ENCODE measurements at regions not wholly inside any gene's neighbourhood (a gene's known extent, or its start where the extent isn't known, plus 50 kb on each side); places are given as distances from the start of the nearest gene placed in this dataset.

DNA sequence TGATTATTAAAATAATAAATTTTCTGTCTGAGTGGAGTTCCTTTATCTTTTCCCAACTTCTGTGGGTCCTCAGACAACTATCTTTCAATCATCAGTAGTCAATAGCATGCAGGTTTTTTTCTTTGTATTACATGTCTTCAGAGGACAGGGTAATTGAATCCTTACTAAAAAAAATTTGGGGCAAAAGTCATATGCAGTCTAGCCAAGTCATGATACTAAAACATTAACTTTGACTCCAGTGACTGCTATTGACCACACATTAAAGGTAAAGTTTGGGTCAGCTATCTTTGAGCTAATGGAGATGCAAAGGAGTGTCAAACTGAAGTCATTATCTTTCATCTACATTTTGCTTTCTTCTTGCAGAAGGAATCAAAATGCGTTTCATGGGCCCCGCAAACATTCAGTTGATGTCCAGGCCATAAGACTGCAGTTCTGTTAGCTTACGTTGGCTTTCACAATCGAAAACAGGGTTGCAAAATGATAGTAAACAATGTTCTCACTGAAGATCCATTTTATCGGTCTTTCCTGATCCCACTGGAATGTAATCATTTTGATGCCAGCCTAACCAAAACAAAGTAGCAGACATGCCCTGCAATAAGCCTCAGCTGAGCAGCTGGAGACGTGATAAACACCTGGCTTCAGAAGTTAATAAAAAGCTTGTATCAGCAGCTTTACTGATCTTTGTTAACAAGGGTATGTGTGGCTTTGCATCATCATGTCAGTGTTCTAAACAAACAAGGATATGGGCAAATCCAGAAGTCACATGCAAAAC is 186.1 kb upstream of the PRLR start (continued):
- TF ChIP-seq, protein P1, sequence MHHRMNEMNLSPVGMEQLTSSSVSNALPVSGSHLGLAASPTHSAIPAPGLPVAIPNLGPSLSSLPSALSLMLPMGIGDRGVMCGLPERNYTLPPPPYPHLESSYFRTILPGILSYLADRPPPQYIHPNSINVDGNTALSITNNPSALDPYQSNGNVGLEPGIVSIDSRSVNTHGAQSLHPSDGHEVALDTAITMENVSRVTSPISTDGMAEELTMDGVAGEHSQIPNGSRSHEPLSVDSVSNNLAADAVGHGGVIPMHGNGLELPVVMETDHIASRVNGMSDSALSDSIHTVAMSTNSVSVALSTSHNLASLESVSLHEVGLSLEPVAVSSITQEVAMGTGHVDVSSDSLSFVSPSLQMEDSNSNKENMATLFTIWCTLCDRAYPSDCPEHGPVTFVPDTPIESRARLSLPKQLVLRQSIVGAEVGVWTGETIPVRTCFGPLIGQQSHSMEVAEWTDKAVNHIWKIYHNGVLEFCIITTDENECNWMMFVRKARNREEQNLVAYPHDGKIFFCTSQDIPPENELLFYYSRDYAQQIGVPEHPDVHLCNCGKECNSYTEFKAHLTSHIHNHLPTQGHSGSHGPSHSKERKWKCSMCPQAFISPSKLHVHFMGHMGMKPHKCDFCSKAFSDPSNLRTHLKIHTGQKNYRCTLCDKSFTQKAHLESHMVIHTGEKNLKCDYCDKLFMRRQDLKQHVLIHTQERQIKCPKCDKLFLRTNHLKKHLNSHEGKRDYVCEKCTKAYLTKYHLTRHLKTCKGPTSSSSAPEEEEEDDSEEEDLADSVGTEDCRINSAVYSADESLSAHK (CRISPR knock-in tag; IDR thresholded peaks at IDR 0.05; ENCODE audit: borderline replicate concordance): no peak
- TF ChIP-seq ZKSCAN5 (CRISPR knock-in tag; IDR thresholded peaks at IDR 0.05) (no peak), ZBTB8A (CRISPR knock-in tag; IDR thresholded peaks at IDR 0.05; ENCODE audit: borderline replicate concordance, low read depth) (no peak), GABPA (IDR thresholded peaks at IDR 0.05; ENCODE audit: low read depth, low read length) (no peak), GABPA (CRISPR knock-in tag; IDR thresholded peaks at IDR 0.05; ENCODE audit: low read depth) (no peak), SNAPC2 (CRISPR knock-in tag; IDR thresholded peaks at IDR 0.05) (no peak), MAFF (IDR thresholded peaks at IDR 0.05; ENCODE audit: low read depth, low read length) (no peak), NR3C1 (CRISPR knock-in tag; IDR thresholded peaks at IDR 0.05) (no peak), ZNF33B (CRISPR knock-in tag; IDR thresholded peaks at IDR 0.05) (no peak), ZNF430 (CRISPR knock-in tag; IDR thresholded peaks at IDR 0.05) (no peak), HNRNPLL (IDR thresholded peaks at IDR 0.05; ENCODE audit: low read depth, low read length, poor library complexity, severe bottlenecking) (no peak), KLF11 (CRISPR knock-in tag; IDR thresholded peaks at IDR 0.05) (no peak), ZKSCAN8 (CRISPR knock-in tag; IDR thresholded peaks at IDR 0.05; ENCODE audit: borderline replicate concordance) (no peak), SP4 (CRISPR knock-in tag; IDR thresholded peaks at IDR 0.05) (no peak), CREB1 (IDR thresholded peaks at IDR 0.05) (no peak), CREB1 (CRISPR knock-in tag; IDR thresholded peaks at IDR 0.05) (peak; percentile 27; the same call in 1 of the 2 replicates), NRL (CRISPR knock-in tag; IDR thresholded peaks at IDR 0.05; ENCODE audit: borderline replicate concordance) (no peak)
- TF ChIP-seq, protein P2, sequence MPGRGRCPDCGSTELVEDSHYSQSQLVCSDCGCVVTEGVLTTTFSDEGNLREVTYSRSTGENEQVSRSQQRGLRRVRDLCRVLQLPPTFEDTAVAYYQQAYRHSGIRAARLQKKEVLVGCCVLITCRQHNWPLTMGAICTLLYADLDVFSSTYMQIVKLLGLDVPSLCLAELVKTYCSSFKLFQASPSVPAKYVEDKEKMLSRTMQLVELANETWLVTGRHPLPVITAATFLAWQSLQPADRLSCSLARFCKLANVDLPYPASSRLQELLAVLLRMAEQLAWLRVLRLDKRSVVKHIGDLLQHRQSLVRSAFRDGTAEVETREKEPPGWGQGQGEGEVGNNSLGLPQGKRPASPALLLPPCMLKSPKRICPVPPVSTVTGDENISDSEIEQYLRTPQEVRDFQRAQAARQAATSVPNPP (CRISPR knock-in tag; IDR thresholded peaks at IDR 0.05): 0 out of 2 replicates have a peak, but pooled peaks have one; percentile 29
- TF ChIP-seq, protein P3, sequence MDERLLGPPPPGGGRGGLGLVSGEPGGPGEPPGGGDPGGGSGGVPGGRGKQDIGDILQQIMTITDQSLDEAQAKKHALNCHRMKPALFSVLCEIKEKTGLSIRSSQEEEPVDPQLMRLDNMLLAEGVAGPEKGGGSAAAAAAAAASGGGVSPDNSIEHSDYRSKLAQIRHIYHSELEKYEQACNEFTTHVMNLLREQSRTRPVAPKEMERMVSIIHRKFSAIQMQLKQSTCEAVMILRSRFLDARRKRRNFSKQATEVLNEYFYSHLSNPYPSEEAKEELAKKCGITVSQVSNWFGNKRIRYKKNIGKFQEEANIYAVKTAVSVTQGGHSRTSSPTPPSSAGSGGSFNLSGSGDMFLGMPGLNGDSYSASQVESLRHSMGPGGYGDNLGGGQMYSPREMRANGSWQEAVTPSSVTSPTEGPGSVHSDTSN (CRISPR knock-in tag; IDR thresholded peaks at IDR 0.05): no peak
- TF ChIP-seq, protein P4, sequence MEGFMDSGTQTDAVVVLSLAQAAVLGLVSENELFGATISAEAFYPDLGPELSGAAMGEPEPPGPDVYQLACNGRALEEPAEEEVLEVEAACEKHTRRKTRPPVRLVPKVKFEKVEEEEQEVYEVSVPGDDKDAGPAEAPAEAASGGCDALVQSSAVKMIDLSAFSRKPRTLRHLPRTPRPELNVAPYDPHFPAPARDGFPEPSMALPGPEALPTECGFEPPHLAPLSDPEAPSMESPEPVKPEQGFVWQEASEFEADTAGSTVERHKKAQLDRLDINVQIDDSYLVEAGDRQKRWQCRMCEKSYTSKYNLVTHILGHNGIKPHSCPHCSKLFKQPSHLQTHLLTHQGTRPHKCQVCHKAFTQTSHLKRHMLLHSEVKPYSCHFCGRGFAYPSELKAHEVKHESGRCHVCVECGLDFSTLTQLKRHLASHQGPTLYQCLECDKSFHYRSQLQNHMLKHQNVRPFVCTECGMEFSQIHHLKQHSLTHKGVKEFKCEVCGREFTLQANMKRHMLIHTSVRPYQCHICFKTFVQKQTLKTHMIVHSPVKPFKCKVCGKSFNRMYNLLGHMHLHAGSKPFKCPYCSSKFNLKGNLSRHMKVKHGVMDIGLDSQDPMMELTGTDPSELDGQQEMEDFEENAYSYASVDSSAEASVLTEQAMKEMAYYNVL (CRISPR knock-in tag; IDR thresholded peaks at IDR 0.05; ENCODE audit: borderline replicate concordance): no peak
- TF ChIP-seq, protein P5, sequence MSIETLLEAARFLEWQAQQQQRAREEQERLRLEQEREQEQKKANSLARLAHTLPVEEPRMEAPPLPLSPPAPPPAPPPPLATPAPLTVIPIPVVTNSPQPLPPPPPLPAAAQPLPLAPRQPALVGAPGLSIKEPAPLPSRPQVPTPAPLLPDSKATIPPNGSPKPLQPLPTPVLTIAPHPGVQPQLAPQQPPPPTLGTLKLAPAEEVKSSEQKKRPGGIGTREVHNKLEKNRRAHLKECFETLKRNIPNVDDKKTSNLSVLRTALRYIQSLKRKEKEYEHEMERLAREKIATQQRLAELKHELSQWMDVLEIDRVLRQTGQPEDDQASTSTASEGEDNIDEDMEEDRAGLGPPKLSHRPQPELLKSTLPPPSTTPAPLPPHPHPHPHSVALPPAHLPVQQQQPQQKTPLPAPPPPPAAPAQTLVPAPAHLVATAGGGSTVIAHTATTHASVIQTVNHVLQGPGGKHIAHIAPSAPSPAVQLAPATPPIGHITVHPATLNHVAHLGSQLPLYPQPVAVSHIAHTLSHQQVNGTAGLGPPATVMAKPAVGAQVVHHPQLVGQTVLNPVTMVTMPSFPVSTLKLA (IDR thresholded peaks at IDR 0.05): no peak

Data from HepG2 (cell line).